NCI-H345 treated with DMSO at 0.1 percent for 48 hours (cell line): ENCODE measurements at regions not wholly inside any gene's neighbourhood (a gene's known extent, or its start where the extent isn't known, plus 50 kb on each side); places are given as distances from the start of the nearest gene placed in this dataset.
"Not testable (repeated sequence)": the region's sequence is repeated elsewhere in the genome, so short reads cannot be mapped to it uniquely, and the experiment has no call there.

Source experiments
- DNase-seq: peaks from one replicate; lab custom pipeline; 2025; ENCODE audit not compliant: unreplicated experiment; lab: John Stamatoyannopoulos, UW

GRCh38 chr14:46596236-46596635 is 55.3 kb downstream of the RPL10L start:
- no peak for DNase-seq

- no peak for DNase-seq
These were observed 68.8 kb downstream of the RPL10L start for GRCh38 chr14:46582826-46583225.

- DNase-seq = peak; percentile 26
These were observed 70.4 kb downstream of the RPL10L start for GRCh38 chr14:46581036-46581671.

- no peak for DNase-seq
These were observed 76.6 kb downstream of the RPL10L start for GRCh38 chr14:46574978-46575375.

GRCh38 chr14:46574221-46574977 is 77.2 kb downstream of the RPL10L start:
- DNase-seq = no peak

GRCh38 chr14:46573498-46573897 is 78.1 kb downstream of the RPL10L start:
- no peak for DNase-seq

- DNase-seq = no peak
These were observed 79.6 kb downstream of the RPL10L start for GRCh38 chr14:46571970-46572369.

GRCh38 chr14:46568161-46568560 is 83.4 kb downstream of the RPL10L start:
- DNase-seq = not testable (repeated sequence)

GRCh38 chr14:46550836-46551235 is 100.7 kb downstream of the RPL10L start:
- DNase-seq = no peak

GRCh38 chr14:46540986-46541385 is 110.6 kb downstream of the RPL10L start:
- no peak for DNase-seq

GRCh38 chr14:46519121-46519520 is 132.5 kb downstream of the RPL10L start:
- DNase-seq = no peak

- DNase-seq = not testable (repeated sequence)
These were observed 142.8 kb downstream of the RPL10L start for GRCh38 chr14:46508752-46509151.

- DNase-seq = no peak
These were observed 152.1 kb downstream of the RPL10L start for GRCh38 chr14:46499521-46499920.

GRCh38 chr14:46496409-46496808 is 155.2 kb downstream of the RPL10L start:
- no peak for DNase-seq

GRCh38 chr14:46490238-46490685 is 161.3 kb downstream of the RPL10L start:
- DNase-seq = no peak

- no peak for DNase-seq
These were observed 163.2 kb downstream of the RPL10L start for GRCh38 chr14:46488374-46488773.

- DNase-seq = no peak
These were observed 163.8 kb downstream of the RPL10L start for GRCh38 chr14:46487582-46488350.

GRCh38 chr14:46482200-46482599 is 169.4 kb downstream of the RPL10L start:
- no peak for DNase-seq

GRCh38 chr14:46480817-46481216 is 170.8 kb downstream of the RPL10L start:
- DNase-seq = no peak

GRCh38 chr14:46472261-46472660 is 179.3 kb downstream of the RPL10L start:
- DNase-seq = no peak

GRCh38 chr14:46464341-46464740 is 187.2 kb downstream of the RPL10L start:
- DNase-seq = no peak

- no peak for DNase-seq
These were observed 199.8 kb downstream of the RPL10L start for GRCh38 chr14:46451800-46452199.
